ENCODE measurements at regions not wholly inside any gene's neighbourhood (a gene's known extent, or its start where the extent isn't known, plus 50 kb on each side); places are given as distances from the start of the nearest gene placed in this dataset.
"Not testable (repeated sequence)": the region's sequence is repeated elsewhere in the genome, so short reads cannot be mapped to it uniquely, and the experiment has no call there.

GRCh38 chr17:70375813-70376770, 206.8 kb downstream of the KCNJ2 start:
- no peak for DNase-seq

DNA sequence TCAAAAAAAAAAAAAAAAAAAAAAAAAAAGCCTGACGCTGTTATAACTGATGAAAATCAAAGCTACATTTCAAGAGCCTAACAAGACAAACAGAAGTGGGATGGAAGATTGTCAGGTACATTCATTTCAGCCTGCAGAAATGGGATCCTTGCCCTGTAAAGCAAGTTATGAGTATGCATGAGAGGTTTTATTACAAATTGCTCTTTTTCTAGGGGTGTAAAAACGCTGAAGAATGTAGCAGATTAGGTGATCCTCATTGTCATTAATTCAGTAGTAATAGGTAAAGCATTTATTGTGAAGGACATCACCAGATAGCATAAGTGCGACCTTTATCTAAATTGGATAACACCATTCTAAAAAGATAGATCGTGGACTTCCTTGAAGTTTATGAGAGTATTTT, 208.3 kb downstream of the KCNJ2 start:
- no peak for DNase-seq

DNA sequence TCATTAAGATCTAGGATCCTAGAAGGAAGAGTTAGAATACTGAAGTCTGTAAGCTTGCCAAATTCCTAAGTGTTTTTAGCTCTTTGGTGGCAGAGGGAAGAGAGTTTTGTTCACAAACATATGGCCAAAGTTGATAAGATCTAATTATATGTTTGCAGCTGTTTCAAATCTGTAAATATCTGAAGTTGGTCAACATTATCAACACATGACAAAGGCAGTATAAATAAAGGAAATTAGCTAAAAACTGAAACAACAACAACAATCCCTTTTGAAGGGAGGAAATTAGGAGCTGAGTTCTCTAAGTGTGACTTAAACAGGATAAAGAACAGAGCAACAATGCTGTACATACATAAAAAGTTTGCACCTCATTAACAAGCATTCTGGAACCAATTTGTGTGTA, 208.7 kb downstream of the KCNJ2 start:
- no peak for DNase-seq

- no peak for DNase-seq
These were observed 210.6 kb downstream of the KCNJ2 start for GRCh38 chr17:70379945-70380344.

- not testable (repeated sequence) for DNase-seq
These were observed 212.6 kb downstream of the KCNJ2 start for GRCh38 chr17:70381916-70382315.

GRCh38 chr17:70388326-70388725, 219.0 kb downstream of the KCNJ2 start:
- DNase-seq: no peak

- DNase-seq: not testable (repeated sequence)
These were observed 220.0 kb downstream of the KCNJ2 start for GRCh38 chr17:70389232-70389757.

DNA sequence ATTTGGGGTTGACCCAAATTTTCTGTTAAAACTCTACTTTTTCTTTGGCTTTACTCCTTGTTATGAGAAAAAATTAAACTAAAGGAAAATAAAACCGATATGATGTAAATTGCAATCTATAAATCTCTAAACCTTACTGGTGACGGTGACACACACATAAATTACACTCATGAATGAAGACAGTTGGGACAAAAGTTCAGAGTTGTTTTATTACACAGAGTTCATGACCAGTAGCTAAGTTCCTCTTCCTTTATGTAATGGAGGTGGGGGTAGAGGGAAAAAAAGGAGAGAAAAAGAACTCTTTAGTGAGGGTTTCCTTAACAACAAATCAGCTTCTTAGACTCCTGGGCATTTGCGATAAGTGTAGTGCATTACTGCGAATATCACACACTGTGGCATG, 220.7 kb downstream of the KCNJ2 start:
- DNase-seq: no peak

DNA sequence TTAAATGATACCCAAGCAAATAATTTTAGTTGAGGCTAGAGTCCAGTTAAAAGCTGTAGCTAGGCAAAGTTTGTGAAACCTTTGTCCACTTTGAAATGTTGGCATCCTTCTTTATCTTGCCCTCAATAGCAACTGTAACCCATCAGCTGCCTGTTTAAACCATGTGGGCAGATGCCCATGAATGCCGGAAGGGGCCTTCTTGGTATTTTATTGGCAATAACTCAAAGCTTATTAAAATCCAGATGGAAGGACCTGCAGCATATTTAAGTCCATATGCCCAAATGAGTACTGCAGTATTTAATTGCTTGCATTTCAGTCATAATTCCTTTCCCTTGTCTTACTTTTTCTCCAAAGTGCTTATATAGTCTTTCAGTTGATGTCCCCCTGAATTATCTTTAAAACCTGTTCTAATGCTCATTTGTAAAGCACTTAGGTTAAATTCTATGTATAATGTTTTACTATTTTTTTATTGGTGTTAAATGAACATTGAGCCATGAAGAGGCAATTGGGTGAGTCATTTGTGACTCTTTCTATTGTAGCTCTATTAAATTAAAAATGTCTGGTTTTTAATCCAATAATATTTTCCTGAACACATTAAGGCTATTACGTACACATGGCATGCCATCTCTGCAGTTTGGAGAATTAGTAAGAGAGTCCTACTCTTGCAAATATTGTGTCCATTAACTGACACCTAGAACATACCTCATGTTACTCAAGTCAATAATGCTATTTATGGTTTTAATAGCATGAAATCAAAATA, 225.3 kb downstream of the KCNJ2 start:
- DNase-seq: no peak

- DNase-seq: no peak
These were observed 236.3 kb downstream of the KCNJ2 start for GRCh38 chr17:70405492-70406220.

GRCh38 chr17:70407506-70407905, 238.2 kb downstream of the KCNJ2 start:
- no peak for DNase-seq

- DNase-seq: no peak
These were observed 239.4 kb downstream of the KCNJ2 start for GRCh38 chr17:70408768-70409167.

- no peak for DNase-seq
These were observed 245.0 kb downstream of the KCNJ2 start for GRCh38 chr17:70414300-70414699.

- DNase-seq: no peak
These were observed 251.6 kb downstream of the KCNJ2 start for GRCh38 chr17:70420861-70421445.

DNA sequence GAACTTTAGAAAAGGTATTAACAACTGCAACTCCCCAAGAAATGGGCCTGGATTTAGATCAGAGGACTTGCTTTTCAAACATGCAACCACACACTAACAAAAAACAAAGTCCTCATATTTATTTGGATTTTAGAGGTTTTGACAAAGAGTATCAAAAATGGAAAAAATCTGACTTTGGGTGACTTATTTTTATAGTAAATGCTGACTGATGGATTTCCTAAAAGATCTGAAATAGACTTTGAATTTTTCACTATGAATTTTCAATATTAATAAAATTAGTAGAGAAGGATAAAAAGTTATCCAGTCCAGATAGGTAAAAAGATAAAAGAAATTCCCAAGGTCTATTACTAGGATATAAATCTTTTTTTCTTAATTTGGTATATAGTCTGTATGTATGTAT, 253.5 kb downstream of the KCNJ2 start:
- no peak for DNase-seq

DNA sequence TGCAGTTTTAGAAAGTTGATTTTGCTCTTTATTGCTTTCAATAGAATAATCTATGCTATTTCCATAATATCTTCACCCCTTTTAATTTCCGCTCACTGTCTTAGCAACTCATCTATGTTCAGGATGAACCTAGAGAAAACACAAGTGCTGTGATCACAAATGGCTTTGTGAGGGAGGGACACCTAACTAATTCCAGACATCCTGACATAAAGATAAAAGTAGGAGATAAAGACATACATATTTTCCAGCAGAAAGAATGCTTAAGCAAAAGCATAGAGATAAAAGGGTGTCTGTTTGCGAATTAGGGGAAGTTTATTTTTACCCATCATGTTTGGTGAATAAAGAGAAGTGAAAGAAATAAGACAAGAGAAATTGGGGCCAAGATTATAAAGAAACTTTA, 254.2 kb downstream of the KCNJ2 start:
- DNase-seq: no peak

- DNase-seq: no peak
These were observed 257.4 kb downstream of the KCNJ2 start for GRCh38 chr17:70426752-70427151.

- no peak for DNase-seq
These were observed 265.5 kb downstream of the KCNJ2 start for GRCh38 chr17:70434536-70435490.

DNA sequence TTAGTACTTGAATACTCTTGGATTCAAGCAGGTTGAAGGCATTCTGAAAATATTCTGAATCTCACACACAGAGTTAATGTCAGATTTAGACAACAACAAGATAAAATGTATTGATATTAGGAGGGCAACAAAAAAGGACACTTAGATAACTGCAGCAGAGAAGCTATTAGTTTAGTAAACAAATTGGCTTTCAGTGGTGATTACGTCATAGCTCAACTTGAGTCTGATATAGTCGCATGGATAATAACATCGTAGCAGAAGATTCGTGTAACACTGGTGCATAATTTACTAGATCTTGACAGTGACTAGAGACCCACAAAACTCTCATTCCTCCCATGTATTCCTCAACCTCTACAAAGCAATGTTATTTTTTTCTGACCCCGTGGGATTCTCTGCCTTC, 268.3 kb downstream of the KCNJ2 start:
- DNase-seq: no peak

GRCh38 chr17:70446446-70446845, 277.1 kb downstream of the KCNJ2 start:
- DNase-seq: no peak

DNA sequence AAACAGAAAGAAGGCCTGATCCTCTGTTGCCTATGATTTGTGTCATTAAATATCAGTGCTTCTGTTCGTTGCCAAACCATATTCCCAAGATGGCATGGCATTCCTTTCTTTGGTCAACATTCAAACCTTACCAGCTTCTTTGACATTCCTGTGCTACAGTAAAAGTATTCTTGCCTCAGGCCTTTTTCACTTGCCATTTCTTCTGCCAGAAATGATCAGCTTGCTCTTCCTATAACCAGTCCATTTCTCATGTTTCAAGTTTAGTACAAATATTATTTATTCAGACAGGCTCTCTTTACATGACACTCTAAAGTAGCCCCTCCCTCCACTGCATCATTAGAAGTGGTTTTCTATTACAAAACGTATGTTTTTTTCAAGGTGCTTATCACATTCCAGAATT, 278.3 kb downstream of the KCNJ2 start:
- no peak for DNase-seq
